HG03521 (cell line): ENCODE measurements at regions not wholly inside any gene's neighbourhood (a gene's known extent, or its start where the extent isn't known, plus 50 kb on each side); places are given as distances from the start of the nearest gene placed in this dataset.
"Not testable (repeated sequence)": the region's sequence is repeated elsewhere in the genome, so short reads cannot be mapped to it uniquely, and the experiment has no call there.

ENCODE experiments used
- ATAC-seq: cut with Tn5 transposase; IDR thresholded peaks from one replicate; pipeline ENCODE4 v1.9.1; 2021; ENCODE audit warnings: mild to moderate bottlenecking, moderate library complexity; ENCODE audit not compliant: unreplicated experiment

GRCh38 chr12:93234641-93235040 is 143.1 kb upstream of the NUDT4 start:
- no peak for ATAC-seq

GRCh38 chr12:93235881-93236280 is 141.8 kb upstream of the NUDT4 start:
- no peak for ATAC-seq

GRCh38 chr12:93237235-93237915 is 140.3 kb upstream of the NUDT4 start:
- no peak for ATAC-seq

GRCh38 chr12:93238512-93239262 is 139.0 kb upstream of the NUDT4 start:
- ATAC-seq: not testable (repeated sequence)

- not testable (repeated sequence) for ATAC-seq
These were observed 137.9 kb upstream of the NUDT4 start for GRCh38 chr12:93239789-93240188.

GRCh38 chr12:93242154-93242972 is 135.4 kb upstream of the NUDT4 start:
- ATAC-seq: no peak

- no peak for ATAC-seq
These were observed 134.4 kb upstream of the NUDT4 start for GRCh38 chr12:93243382-93243688.

- ATAC-seq: no peak
These were observed 133.8 kb upstream of the NUDT4 start for GRCh38 chr12:93243689-93244513.

GRCh38 chr12:93244514-93245077 is 133.1 kb upstream of the NUDT4 start:
- ATAC-seq: no peak

GRCh38 chr12:93245543-93245942 is 132.2 kb upstream of the NUDT4 start:
- peak; percentile 81 for ATAC-seq

- no peak for ATAC-seq
These were observed 130.3 kb upstream of the NUDT4 start for GRCh38 chr12:93247313-93247991.

- no peak for ATAC-seq
These were observed 125.5 kb upstream of the NUDT4 start for GRCh38 chr12:93252221-93252620.

GRCh38 chr12:93254911-93255310 is 122.8 kb upstream of the NUDT4 start:
- ATAC-seq: no peak

- no peak for ATAC-seq
These were observed 121.3 kb upstream of the NUDT4 start for GRCh38 chr12:93256256-93256969.

- no peak for ATAC-seq
These were observed 116.1 kb upstream of the NUDT4 start for GRCh38 chr12:93261505-93262094.

- ATAC-seq: no peak
These were observed 104.7 kb upstream of the NUDT4 start for GRCh38 chr12:93272997-93273396.

- ATAC-seq: no peak
These were observed 103.7 kb upstream of the NUDT4 start for GRCh38 chr12:93273834-93274564.

- ATAC-seq: no peak
These were observed 102.8 kb upstream of the NUDT4 start for GRCh38 chr12:93274937-93275336.
